Activated CD4-positive, alpha-beta T cell treated with anti-CD3 and anti-CD28 coated beads, Interleukin-2, amount 50 U/mL, for 48 hours (primary cell): ENCODE measurements at regions not wholly inside any gene's neighbourhood (a gene's known extent, or its start where the extent isn't known, plus 50 kb on each side); places are given as distances from the start of the nearest gene placed in this dataset.
"Not testable (repeated sequence)": the region's sequence is repeated elsewhere in the genome, so short reads cannot be mapped to it uniquely, and the experiment has no call there.

ENCODE experiments used
- DNase-seq, 2 experiments: peaks; one replicate each; pipeline ENCODE4 v3.0.0-alpha.2; 2020

- DNase-seq: no peak
Measured at GRCh38 chr2:36035137-36035536, 320.4 kb upstream of the CRIM1 start.

- DNase-seq: no peak
Measured at GRCh38 chr2:36032046-36032445, 323.5 kb upstream of the CRIM1 start.

GRCh38 chr2:36031471-36031870, 324.1 kb upstream of the CRIM1 start:
- no peak for DNase-seq

GRCh38 chr2:36027616-36028015, 328.0 kb upstream of the CRIM1 start:
- DNase-seq: no peak

GRCh38 chr2:36013064-36013463, 342.5 kb upstream of the CRIM1 start:
- DNase-seq: no peak

GRCh38 chr2:36006444-36006843, 349.1 kb upstream of the CRIM1 start:
- DNase-seq: no peak

- no peak for DNase-seq
Measured at GRCh38 chr2:36002941-36003340, 352.6 kb upstream of the CRIM1 start.

- DNase-seq: no peak
Measured at GRCh38 chr2:35997488-35997887, 358.1 kb upstream of the CRIM1 start.

GRCh38 chr2:35989503-35989902, 366.1 kb upstream of the CRIM1 start:
- DNase-seq: no peak

- no peak for DNase-seq
Measured at GRCh38 chr2:35989040-35989439, 366.5 kb upstream of the CRIM1 start.

GRCh38 chr2:35986871-35987270, 368.7 kb upstream of the CRIM1 start:
- DNase-seq: no peak

GRCh38 chr2:35978218-35978617, 377.4 kb upstream of the CRIM1 start:
- DNase-seq: no peak

- DNase-seq: no peak
Measured at GRCh38 chr2:35976611-35977010, 379.0 kb upstream of the CRIM1 start.

GRCh38 chr2:35973737-35974132, 381.8 kb upstream of the CRIM1 start:
- DNase-seq: no peak

- no peak for DNase-seq
Measured at GRCh38 chr2:35973132-35973736, 382.3 kb upstream of the CRIM1 start.

GRCh38 chr2:35963824-35964223, 391.8 kb upstream of the CRIM1 start:
- no peak for DNase-seq

GRCh38 chr2:35963357-35963756, 392.2 kb upstream of the CRIM1 start:
- DNase-seq: no peak

GRCh38 chr2:35962585-35963146, 392.9 kb upstream of the CRIM1 start:
- no peak for DNase-seq

GRCh38 chr2:35960596-35960995, 395.0 kb upstream of the CRIM1 start:
- DNase-seq: no peak

- not testable (repeated sequence) for DNase-seq
Measured at GRCh38 chr2:35957053-35957452, 398.5 kb upstream of the CRIM1 start.

- DNase-seq: no peak
Measured at GRCh38 chr2:35946478-35946877, 409.1 kb upstream of the CRIM1 start.

GRCh38 chr2:35938838-35939237, 416.7 kb upstream of the CRIM1 start:
- no peak for DNase-seq

- no peak for DNase-seq
Measured at GRCh38 chr2:35933031-35933430, 422.5 kb upstream of the CRIM1 start.

GRCh38 chr2:35932276-35932963, 423.2 kb upstream of the CRIM1 start:
- no peak for DNase-seq

GRCh38 chr2:35931626-35932025, 424.0 kb upstream of the CRIM1 start:
- no peak for DNase-seq
